ENCODE measurements at regions not wholly inside any gene's neighbourhood (a gene's known extent, or its start where the extent isn't known, plus 50 kb on each side); places are given as distances from the start of the nearest gene placed in this dataset.

DNA sequence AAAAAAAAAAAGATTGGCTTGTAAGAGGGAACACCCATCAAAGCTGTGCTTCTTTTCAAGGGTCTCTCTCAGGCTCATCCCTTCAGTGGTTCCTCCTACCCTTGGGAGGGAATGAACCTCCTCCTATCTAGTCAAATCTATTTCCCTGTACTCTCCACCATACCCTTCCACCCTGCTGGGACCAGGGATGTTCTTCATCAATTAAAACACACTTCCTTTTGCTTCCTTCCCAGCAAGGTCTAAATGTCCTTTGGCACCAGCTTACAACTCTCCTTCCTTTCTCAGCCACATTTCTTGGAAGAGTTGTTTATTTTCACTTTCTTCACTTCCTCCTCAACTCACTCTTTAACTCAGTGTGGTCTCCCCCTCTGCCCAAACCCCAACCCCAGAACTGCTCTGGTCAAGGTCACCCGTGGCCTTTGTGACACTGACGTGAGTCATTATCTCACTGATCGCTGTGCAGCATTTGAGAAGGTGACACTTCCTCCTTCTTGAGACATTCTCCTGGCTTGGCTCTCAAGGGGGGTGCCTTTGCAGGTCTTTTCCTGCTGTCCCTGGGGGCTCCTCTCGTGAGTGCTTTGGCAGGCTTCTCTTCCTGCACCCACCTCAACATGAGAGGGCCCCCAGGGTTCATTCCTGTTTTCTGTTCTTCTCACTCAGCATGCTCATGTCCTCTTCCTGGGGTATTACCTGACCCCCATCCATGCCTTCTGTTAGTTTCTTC is 210.5 kb upstream of the TLE3 start:
- TF ChIP-seq, protein P1, sequence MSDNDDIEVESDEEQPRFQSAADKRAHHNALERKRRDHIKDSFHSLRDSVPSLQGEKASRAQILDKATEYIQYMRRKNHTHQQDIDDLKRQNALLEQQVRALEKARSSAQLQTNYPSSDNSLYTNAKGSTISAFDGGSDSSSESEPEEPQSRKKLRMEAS (IDR thresholded peaks at IDR 0.05; ENCODE audit: low read depth, low read length), result no peak
- TF ChIP-seq, protein P2, sequence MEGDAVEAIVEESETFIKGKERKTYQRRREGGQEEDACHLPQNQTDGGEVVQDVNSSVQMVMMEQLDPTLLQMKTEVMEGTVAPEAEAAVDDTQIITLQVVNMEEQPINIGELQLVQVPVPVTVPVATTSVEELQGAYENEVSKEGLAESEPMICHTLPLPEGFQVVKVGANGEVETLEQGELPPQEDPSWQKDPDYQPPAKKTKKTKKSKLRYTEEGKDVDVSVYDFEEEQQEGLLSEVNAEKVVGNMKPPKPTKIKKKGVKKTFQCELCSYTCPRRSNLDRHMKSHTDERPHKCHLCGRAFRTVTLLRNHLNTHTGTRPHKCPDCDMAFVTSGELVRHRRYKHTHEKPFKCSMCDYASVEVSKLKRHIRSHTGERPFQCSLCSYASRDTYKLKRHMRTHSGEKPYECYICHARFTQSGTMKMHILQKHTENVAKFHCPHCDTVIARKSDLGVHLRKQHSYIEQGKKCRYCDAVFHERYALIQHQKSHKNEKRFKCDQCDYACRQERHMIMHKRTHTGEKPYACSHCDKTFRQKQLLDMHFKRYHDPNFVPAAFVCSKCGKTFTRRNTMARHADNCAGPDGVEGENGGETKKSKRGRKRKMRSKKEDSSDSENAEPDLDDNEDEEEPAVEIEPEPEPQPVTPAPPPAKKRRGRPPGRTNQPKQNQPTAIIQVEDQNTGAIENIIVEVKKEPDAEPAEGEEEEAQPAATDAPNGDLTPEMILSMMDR (IDR thresholded peaks at IDR 0.05; ENCODE audit: low read depth, low read length), result no peak
- no peak for TF ChIP-seq POLR2A (IDR thresholded peaks at IDR 0.05; ENCODE audit: extremely low read depth, insufficient read length)
- no peak for TF ChIP-seq MYC (IDR thresholded peaks at IDR 0.05; ENCODE audit: low read depth, low read length)
- H3K4me3 ChIP-seq (ENCODE audit: low read depth, low read length), result no peak overlapping the region
- DNase-seq (ENCODE audit: low read depth), result peak; percentile 89

DNA sequence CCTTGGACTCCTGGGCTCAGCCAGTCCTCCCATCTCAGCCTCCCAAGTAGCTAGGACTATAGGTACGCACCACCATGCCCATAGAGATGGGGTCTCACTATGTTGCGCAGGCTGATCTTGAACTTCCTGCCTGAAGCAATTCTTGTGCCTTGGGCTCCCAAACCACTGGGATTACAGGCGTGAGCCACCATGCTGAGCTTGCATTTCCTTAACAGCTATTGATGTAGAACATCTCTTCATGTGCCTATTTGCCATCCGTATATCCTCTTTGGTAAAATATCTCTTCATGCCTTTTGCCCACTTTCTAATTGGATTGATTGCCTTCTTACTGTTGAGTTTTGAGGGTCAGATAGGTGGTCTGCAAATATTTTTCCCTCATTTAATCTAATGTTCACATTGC is 208.9 kb upstream of the TLE3 start:
- DNase-seq (ENCODE audit: low read depth), result no peak
- TF ChIP-seq, protein P1 (IDR thresholded peaks at IDR 0.05; ENCODE audit: low read depth, low read length), result no peak
- TF ChIP-seq POLR2A (IDR thresholded peaks at IDR 0.05; ENCODE audit: extremely low read depth, insufficient read length) (no peak), MYC (IDR thresholded peaks at IDR 0.05; ENCODE audit: low read depth, low read length) (no peak)
- TF ChIP-seq, protein P2 (IDR thresholded peaks at IDR 0.05; ENCODE audit: low read depth, low read length), result no peak
- H3K4me3 ChIP-seq (ENCODE audit: low read depth, low read length), result no peak overlapping the region

DNA sequence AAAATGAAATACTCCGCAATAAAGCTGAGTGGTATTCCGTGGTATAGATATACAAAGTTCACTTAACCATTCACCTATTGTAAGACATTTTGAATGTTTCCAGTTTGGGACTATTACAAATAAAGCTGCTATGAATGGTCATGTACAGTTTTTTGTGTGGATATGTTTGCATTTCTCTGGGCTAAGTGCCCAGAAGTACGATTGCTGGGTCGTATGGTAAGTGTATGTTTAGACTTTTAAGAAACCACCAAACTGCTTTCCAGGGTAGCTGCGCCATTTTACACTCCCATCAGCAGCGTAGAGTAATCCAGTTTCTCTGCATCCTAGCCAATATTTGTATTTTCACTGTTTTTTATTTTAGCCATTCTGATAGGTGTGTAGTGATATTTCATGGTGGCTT is 208.4 kb upstream of the TLE3 start:
- TF ChIP-seq, protein P2 (IDR thresholded peaks at IDR 0.05; ENCODE audit: low read depth, low read length), result no peak
- TF ChIP-seq, protein P1 (IDR thresholded peaks at IDR 0.05; ENCODE audit: low read depth, low read length), result no peak
- TF ChIP-seq MYC (IDR thresholded peaks at IDR 0.05; ENCODE audit: low read depth, low read length), result no peak
- TF ChIP-seq POLR2A (IDR thresholded peaks at IDR 0.05; ENCODE audit: extremely low read depth, insufficient read length), result no peak
- H3K4me3 ChIP-seq (ENCODE audit: low read depth, low read length), result no peak overlapping the region
- no peak for DNase-seq (ENCODE audit: low read depth)

DNA sequence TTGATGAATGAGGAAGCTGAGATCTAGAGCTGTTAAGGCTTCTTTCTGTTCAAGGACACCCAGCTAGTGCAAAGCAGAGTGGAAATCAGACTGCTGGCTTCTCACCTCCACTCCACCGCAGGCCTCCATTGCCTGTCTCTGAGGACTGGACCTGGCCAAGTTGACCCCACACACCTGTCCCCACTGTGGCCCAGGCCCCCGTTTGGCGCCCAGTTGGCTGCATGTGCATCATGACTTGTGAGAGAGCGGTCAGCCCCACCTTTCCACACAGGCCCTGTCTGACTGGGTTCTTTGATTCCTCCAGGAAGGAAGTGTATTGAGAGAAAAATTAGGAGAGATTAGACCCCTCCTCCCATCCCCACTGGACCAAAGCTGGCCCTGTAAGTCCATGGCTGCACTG is 206.3 kb upstream of the TLE3 start:
- TF ChIP-seq MYC (IDR thresholded peaks at IDR 0.05; ENCODE audit: low read depth, low read length), result no peak
- TF ChIP-seq, protein P1 (IDR thresholded peaks at IDR 0.05; ENCODE audit: low read depth, low read length), result no peak
- TF ChIP-seq, protein P2 (IDR thresholded peaks at IDR 0.05; ENCODE audit: low read depth, low read length), result no peak
- TF ChIP-seq POLR2A (IDR thresholded peaks at IDR 0.05; ENCODE audit: extremely low read depth, insufficient read length), result no peak
- no peak for DNase-seq (ENCODE audit: low read depth)
- no peak overlapping the region for H3K4me3 ChIP-seq (ENCODE audit: low read depth, low read length)

DNA sequence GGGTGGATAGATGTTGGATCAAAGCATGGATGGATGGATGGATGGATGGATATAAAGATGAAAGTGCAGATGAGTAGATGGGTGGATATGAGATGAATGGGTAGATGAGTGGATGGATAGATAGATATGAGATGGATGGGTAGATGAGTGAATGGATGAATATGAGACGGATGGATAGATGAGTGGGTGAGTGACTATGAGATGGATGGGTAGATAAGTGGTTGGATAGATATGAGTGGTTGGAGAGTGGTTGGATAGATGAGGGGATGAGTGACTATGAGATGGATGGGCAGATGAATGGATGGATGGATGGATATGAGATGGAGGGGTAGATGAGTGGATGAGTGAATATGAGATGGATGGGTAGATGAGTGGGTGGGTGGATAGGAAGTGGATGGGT is 204.6 kb upstream of the TLE3 start:
- no peak for DNase-seq (ENCODE audit: low read depth)
- no peak overlapping the region for H3K4me3 ChIP-seq (ENCODE audit: low read depth, low read length)
- TF ChIP-seq, protein P2 (IDR thresholded peaks at IDR 0.05; ENCODE audit: low read depth, low read length), result no peak
- TF ChIP-seq, protein P1 (IDR thresholded peaks at IDR 0.05; ENCODE audit: low read depth, low read length), result no peak
- TF ChIP-seq MYC (IDR thresholded peaks at IDR 0.05; ENCODE audit: low read depth, low read length) (no peak), POLR2A (IDR thresholded peaks at IDR 0.05; ENCODE audit: extremely low read depth, insufficient read length) (no peak)
